ENCODE measurements at regions not wholly inside any gene's neighbourhood (a gene's known extent, or its start where the extent isn't known, plus 50 kb on each side); places are given as distances from the start of the nearest gene placed in this dataset.
"Not testable (repeated sequence)": the region's sequence is repeated elsewhere in the genome, so short reads cannot be mapped to it uniquely, and the experiment has no call there.

DNA sequence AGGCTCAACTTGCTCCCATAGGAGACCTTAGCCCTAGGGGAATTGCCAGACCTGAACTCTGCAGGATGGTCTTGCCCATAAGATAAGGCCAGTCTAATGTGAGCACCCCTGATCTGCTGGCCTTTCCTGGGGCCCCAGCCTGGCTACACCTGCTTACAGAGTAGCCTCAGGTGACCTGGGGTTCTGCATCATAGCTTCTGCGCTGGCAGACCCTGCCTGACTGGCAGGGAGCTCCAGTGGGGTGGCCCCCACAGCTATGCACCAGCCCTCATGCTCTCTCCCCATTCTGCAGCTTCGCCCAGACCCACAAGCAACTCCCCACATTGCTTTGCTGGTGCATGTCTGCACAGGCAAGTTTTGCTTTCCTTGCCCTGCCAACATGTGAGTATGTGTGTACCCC, 371.3 kb upstream of the CLEC14A start:
- TF ChIP-seq YY1 (IDR thresholded peaks at IDR 0.05; ENCODE audit: insufficient read depth, insufficient read length) (no peak), ZNF274 (IDR thresholded peaks at IDR 0.05; ENCODE audit: low read depth, low read length) (no peak), SUZ12 (IDR thresholded peaks at IDR 0.05; ENCODE audit: extremely low read depth, insufficient read depth, insufficient read length) (no peak)
- no peak overlapping the region for H3K4me3 ChIP-seq (ENCODE audit: insufficient read length, low read depth)
- no peak overlapping the region for H3K9ac ChIP-seq (ENCODE audit: insufficient read length, low read depth)

GRCh38 chr14:38623661-38624060, 367.8 kb upstream of the CLEC14A start:
- TF ChIP-seq ZNF274 (IDR thresholded peaks at IDR 0.05; ENCODE audit: low read depth, low read length) (no peak), SUZ12 (IDR thresholded peaks at IDR 0.05; ENCODE audit: extremely low read depth, insufficient read depth, insufficient read length) (no peak), YY1 (IDR thresholded peaks at IDR 0.05; ENCODE audit: insufficient read depth, insufficient read length) (no peak)
- H3K9me3 ChIP-seq (ENCODE audit: insufficient read depth, low read length) = peaks cover 20% of the 10 kb centered on the region
- no peak overlapping the region for H3K9ac ChIP-seq (ENCODE audit: insufficient read length, low read depth)
- H3K4me3 ChIP-seq (ENCODE audit: insufficient read length, low read depth) = no peak overlapping the region
- no peaks in the 10 kb centered on the region for H3K27me3 ChIP-seq (ENCODE audit: insufficient read depth, insufficient read length)
- no peaks in the 10 kb centered on the region for H3K36me3 ChIP-seq (ENCODE audit: insufficient read depth, insufficient read length, low read length)
- no peak for DNase-seq (ENCODE audit: low read depth, low spot score)
- H3K4me1 ChIP-seq (ENCODE audit: insufficient read depth, insufficient read length) = no peaks in the 10 kb centered on the region

More for the DNA sequence above, 371.3 kb upstream of the CLEC14A start:
- Histone ChIP-seq H3K27me3 (ENCODE audit: insufficient read depth, insufficient read length) (no peaks in the 10 kb centered on the region), H3K36me3 (ENCODE audit: insufficient read depth, insufficient read length, low read length) (no peaks in the 10 kb centered on the region), H3K9me3 (ENCODE audit: insufficient read depth, low read length) (peaks cover 42% of the 10 kb centered on the region), H3K4me1 (ENCODE audit: insufficient read depth, insufficient read length) (no peaks in the 10 kb centered on the region)
- DNase-seq (ENCODE audit: low read depth, low spot score) = no peak

DNA sequence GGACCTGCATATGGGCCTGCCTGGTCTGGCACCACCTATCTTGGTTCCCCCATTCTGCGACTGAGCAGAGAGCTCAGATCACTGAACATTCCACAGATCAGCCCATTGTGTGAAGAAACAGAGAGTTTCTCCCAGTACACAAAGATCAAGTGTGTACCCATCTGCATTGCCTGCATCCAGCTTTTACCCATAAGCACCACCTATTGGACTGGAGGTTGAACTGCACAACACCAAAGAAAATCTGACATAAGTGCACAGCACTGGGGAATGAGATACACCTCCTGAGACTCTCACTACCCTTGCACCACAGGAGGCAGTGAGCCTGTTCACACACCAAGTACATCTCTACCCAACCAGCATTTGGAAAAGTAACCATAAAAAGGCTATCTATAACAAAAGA, 362.6 kb upstream of the CLEC14A start:
- no peak overlapping the region for H3K9ac ChIP-seq (ENCODE audit: insufficient read length, low read depth)
- no peaks in the 10 kb centered on the region for H3K27me3 ChIP-seq (ENCODE audit: insufficient read depth, insufficient read length)
- H3K4me1 ChIP-seq (ENCODE audit: insufficient read depth, insufficient read length) = peaks cover 2% of the 10 kb centered on the region
- TF ChIP-seq SUZ12 (IDR thresholded peaks at IDR 0.05; ENCODE audit: extremely low read depth, insufficient read depth, insufficient read length) (no peak), ZNF274 (IDR thresholded peaks at IDR 0.05; ENCODE audit: low read depth, low read length) (no peak), YY1 (IDR thresholded peaks at IDR 0.05; ENCODE audit: insufficient read depth, insufficient read length) (no peak)
- H3K36me3 ChIP-seq (ENCODE audit: insufficient read depth, insufficient read length, low read length) = no peaks in the 10 kb centered on the region
- peaks cover 7% of the 10 kb centered on the region; the same call in 1 of the 2 replicates for H3K9me3 ChIP-seq (ENCODE audit: insufficient read depth, low read length)
- no peak for DNase-seq (ENCODE audit: low read depth, low spot score)
- H3K4me3 ChIP-seq (ENCODE audit: insufficient read length, low read depth) = no peak overlapping the region

GRCh38 chr14:38616959-38617358, 361.1 kb upstream of the CLEC14A start:
- peaks cover 2% of the 10 kb centered on the region for H3K4me1 ChIP-seq (ENCODE audit: insufficient read depth, insufficient read length)
- no peak for DNase-seq (ENCODE audit: low read depth, low spot score)
- H3K36me3 ChIP-seq (ENCODE audit: insufficient read depth, insufficient read length, low read length) = no peaks in the 10 kb centered on the region
- no peak overlapping the region for H3K4me3 ChIP-seq (ENCODE audit: insufficient read length, low read depth)
- H3K27me3 ChIP-seq (ENCODE audit: insufficient read depth, insufficient read length) = no peaks in the 10 kb centered on the region
- TF ChIP-seq YY1 (IDR thresholded peaks at IDR 0.05; ENCODE audit: insufficient read depth, insufficient read length) (no peak), ZNF274 (IDR thresholded peaks at IDR 0.05; ENCODE audit: low read depth, low read length) (no peak), SUZ12 (IDR thresholded peaks at IDR 0.05; ENCODE audit: extremely low read depth, insufficient read depth, insufficient read length) (no peak)
- no peak overlapping the region for H3K9ac ChIP-seq (ENCODE audit: insufficient read length, low read depth)
- peaks cover 7% of the 10 kb centered on the region; the same call in 1 of the 2 replicates for H3K9me3 ChIP-seq (ENCODE audit: insufficient read depth, low read length)

DNA sequence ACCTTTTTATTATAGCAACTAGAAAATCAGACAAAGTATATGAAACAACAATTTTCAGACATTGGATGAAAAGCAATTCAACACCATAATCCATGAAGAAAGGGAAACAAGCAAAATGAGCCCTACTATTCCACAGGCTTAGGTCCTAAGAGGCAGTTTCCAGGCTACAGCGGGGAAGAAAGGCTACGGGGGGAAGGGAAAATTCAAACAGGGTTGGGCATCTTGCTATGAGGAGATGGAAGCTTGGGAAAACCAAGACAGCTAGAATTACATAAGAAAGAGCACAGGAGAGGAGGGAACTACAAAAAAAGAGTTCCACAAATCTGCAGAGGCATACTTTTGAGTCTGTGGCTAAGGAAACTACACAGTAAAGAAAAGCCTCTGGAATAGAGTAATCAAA, 356.0 kb upstream of the CLEC14A start:
- Histone ChIP-seq H3K4me1 (ENCODE audit: insufficient read depth, insufficient read length) (no peaks in the 10 kb centered on the region), H3K36me3 (ENCODE audit: insufficient read depth, insufficient read length, low read length) (no peaks in the 10 kb centered on the region), H3K27me3 (ENCODE audit: insufficient read depth, insufficient read length) (no peaks in the 10 kb centered on the region), H3K4me3 (ENCODE audit: insufficient read length, low read depth) (no peak overlapping the region), H3K9ac (ENCODE audit: insufficient read length, low read depth) (no peak overlapping the region), H3K9me3 (ENCODE audit: insufficient read depth, low read length) (no peaks in the 10 kb centered on the region)
- TF ChIP-seq YY1 (IDR thresholded peaks at IDR 0.05; ENCODE audit: insufficient read depth, insufficient read length) (no peak), SUZ12 (IDR thresholded peaks at IDR 0.05; ENCODE audit: extremely low read depth, insufficient read depth, insufficient read length) (no peak), ZNF274 (IDR thresholded peaks at IDR 0.05; ENCODE audit: low read depth, low read length) (no peak)
- peak; percentile 71 for DNase-seq (ENCODE audit: low read depth, low spot score)

GRCh38 chr14:38608244-38608643, 352.4 kb upstream of the CLEC14A start:
- H3K27me3 ChIP-seq (ENCODE audit: insufficient read depth, insufficient read length) = no peaks in the 10 kb centered on the region
- H3K9ac ChIP-seq (ENCODE audit: insufficient read length, low read depth) = no peak overlapping the region
- TF ChIP-seq ZNF274 (IDR thresholded peaks at IDR 0.05; ENCODE audit: low read depth, low read length) (no peak), SUZ12 (IDR thresholded peaks at IDR 0.05; ENCODE audit: extremely low read depth, insufficient read depth, insufficient read length) (no peak), YY1 (IDR thresholded peaks at IDR 0.05; ENCODE audit: insufficient read depth, insufficient read length) (no peak)
- no peak for DNase-seq (ENCODE audit: low read depth, low spot score)
- no peaks in the 10 kb centered on the region for H3K36me3 ChIP-seq (ENCODE audit: insufficient read depth, insufficient read length, low read length)
- no peaks in the 10 kb centered on the region for H3K4me1 ChIP-seq (ENCODE audit: insufficient read depth, insufficient read length)
- H3K4me3 ChIP-seq (ENCODE audit: insufficient read length, low read depth) = no peak overlapping the region
- no peaks in the 10 kb centered on the region for H3K9me3 ChIP-seq (ENCODE audit: insufficient read depth, low read length)

GRCh38 chr14:38605193-38606114, 349.6 kb upstream of the CLEC14A start:
- DNase-seq (ENCODE audit: low read depth, low spot score) = no peak
- Histone ChIP-seq H3K36me3 (ENCODE audit: insufficient read depth, insufficient read length, low read length) (no peaks in the 10 kb centered on the region), H3K4me3 (ENCODE audit: insufficient read length, low read depth) (no peak overlapping the region), H3K9ac (ENCODE audit: insufficient read length, low read depth) (no peak overlapping the region), H3K9me3 (ENCODE audit: insufficient read depth, low read length) (no peaks in the 10 kb centered on the region), H3K4me1 (ENCODE audit: insufficient read depth, insufficient read length) (no peaks in the 10 kb centered on the region), H3K27me3 (ENCODE audit: insufficient read depth, insufficient read length) (no peaks in the 10 kb centered on the region)
- TF ChIP-seq YY1 (IDR thresholded peaks at IDR 0.05; ENCODE audit: insufficient read depth, insufficient read length) (no peak), ZNF274 (IDR thresholded peaks at IDR 0.05; ENCODE audit: low read depth, low read length) (no peak), SUZ12 (IDR thresholded peaks at IDR 0.05; ENCODE audit: extremely low read depth, insufficient read depth, insufficient read length) (no peak)

- H3K36me3 ChIP-seq (ENCODE audit: insufficient read depth, insufficient read length, low read length); H3K27me3 ChIP-seq (ENCODE audit: insufficient read depth, insufficient read length); H3K9ac ChIP-seq (ENCODE audit: insufficient read length, low read depth); H3K4me3 ChIP-seq (ENCODE audit: insufficient read length, low read depth); DNase-seq (ENCODE audit: low read depth, low spot score); H3K4me1 ChIP-seq (ENCODE audit: insufficient read depth, insufficient read length); H3K9me3 ChIP-seq (ENCODE audit: insufficient read depth, low read length): not testable (repeated sequence)
Observed at GRCh38 chr14:38600572-38600971, 344.7 kb upstream of the CLEC14A start.
